Stomach (tissue), 4 donors: ENCODE measurements at regions not wholly inside any gene's neighbourhood (a gene's known extent, or its start where the extent isn't known, plus 50 kb on each side); places are given as distances from the start of the nearest gene placed in this dataset.

Experiments
- CTCF ChIP-seq, 7 experiments: fragments of 450-650 bp in 4 of 7; fragments of 200-600 bp in 3 of 7; sonication (generic) in 3 of 7; IDR thresholded peaks; one replicate each; pipeline ENCODE4 v1.5.1; 2016 to 2019; ENCODE audit warnings: antibody characterized with exemption in 7 of 7, control low read depth in 2 of 7, mild to moderate bottlenecking in 1 of 7
- EP300 ChIP-seq: sonication (generic); formaldehyde crosslinking; IDR thresholded peaks from one replicate; pipeline ENCODE4 v1.6.1; 2017; ENCODE audit warnings: antibody characterized with exemption
- POLR2AphosphoS5 ChIP-seq, 3 donors: sonication (generic); formaldehyde crosslinking; IDR thresholded peaks; one replicate each; pipeline ENCODE4 v1.6.1; 2016; ENCODE audit warnings: antibody characterized with exemption in 3 of 3

GRCh38 chr10:43318976-43319960 is 52.2 kb upstream of the FXYD4 start:
- no peak for TF ChIP-seq POLR2AphosphoS5 (IDR thresholded peaks at IDR 0.05)
- TF ChIP-seq CTCF (IDR thresholded peaks at IDR 0.05): no peak
- TF ChIP-seq EP300: no peak
